ENCODE measurements at regions not wholly inside any gene's neighbourhood (a gene's known extent, or its start where the extent isn't known, plus 50 kb on each side); places are given as distances from the start of the nearest gene placed in this dataset.
"Not testable (repeated sequence)": the region's sequence is repeated elsewhere in the genome, so short reads cannot be mapped to it uniquely, and the experiment has no call there.

DNA sequence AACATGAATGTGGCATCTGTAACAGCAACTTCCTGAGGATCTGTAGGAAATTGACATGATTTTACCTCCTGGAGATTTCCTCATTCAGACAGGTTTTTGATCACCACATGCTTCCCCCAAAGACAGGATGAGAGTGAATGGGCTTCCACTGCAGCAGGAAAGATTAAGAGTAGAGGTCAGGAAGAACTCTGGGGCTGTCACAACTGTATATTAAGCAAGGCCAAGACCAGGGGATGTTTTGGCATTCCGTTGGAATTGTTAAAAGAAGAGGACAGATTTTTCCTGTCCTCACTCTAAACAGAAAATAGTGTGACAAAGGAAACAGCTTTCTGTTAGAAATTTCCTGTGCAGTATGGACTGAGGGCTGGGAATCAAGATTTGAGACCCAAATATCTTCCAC lies 363.1 kb upstream of the FRG2C start:
- TF ChIP-seq, protein P1, sequence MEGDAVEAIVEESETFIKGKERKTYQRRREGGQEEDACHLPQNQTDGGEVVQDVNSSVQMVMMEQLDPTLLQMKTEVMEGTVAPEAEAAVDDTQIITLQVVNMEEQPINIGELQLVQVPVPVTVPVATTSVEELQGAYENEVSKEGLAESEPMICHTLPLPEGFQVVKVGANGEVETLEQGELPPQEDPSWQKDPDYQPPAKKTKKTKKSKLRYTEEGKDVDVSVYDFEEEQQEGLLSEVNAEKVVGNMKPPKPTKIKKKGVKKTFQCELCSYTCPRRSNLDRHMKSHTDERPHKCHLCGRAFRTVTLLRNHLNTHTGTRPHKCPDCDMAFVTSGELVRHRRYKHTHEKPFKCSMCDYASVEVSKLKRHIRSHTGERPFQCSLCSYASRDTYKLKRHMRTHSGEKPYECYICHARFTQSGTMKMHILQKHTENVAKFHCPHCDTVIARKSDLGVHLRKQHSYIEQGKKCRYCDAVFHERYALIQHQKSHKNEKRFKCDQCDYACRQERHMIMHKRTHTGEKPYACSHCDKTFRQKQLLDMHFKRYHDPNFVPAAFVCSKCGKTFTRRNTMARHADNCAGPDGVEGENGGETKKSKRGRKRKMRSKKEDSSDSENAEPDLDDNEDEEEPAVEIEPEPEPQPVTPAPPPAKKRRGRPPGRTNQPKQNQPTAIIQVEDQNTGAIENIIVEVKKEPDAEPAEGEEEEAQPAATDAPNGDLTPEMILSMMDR (IDR thresholded peaks at IDR 0.05): not testable (repeated sequence)
- not testable (repeated sequence) for TF ChIP-seq POLR2A, EP300 (IDR thresholded peaks at IDR 0.05)
